Memory B cell (primary cell): ENCODE measurements at regions not wholly inside any gene's neighbourhood (a gene's known extent, or its start where the extent isn't known, plus 50 kb on each side); places are given as distances from the start of the nearest gene placed in this dataset.

ENCODE experiments used
- ATAC-seq: fragments of 150-1000 bp; cut with Tn5 transposase; 2 replicates; pipeline ENCODE4 v1.10.0; 2021; ENCODE audit warnings: low read depth, mild to moderate bottlenecking, moderate library complexity
- DNase-seq, 2 donors: peaks; one replicate each; pipeline ENCODE4 v3.0.0; 2022; ENCODE audit warnings: low spot score in 2 of 2
- H3K27ac Mint-ChIP-seq: one replicate; pipeline ENCODE4 v1.8.0; 2022; ENCODE audit warnings: mild to moderate bottlenecking, moderate library complexity, mixed read lengths
- H3K27me3 Mint-ChIP-seq: one replicate; pipeline ENCODE4 v1.8.0; 2022; ENCODE audit warnings: mixed read lengths
- H3K36me3 Mint-ChIP-seq: one replicate; pipeline ENCODE4 v1.8.0; 2022; ENCODE audit warnings: mild to moderate bottlenecking, mixed read lengths
- H3K4me1 Mint-ChIP-seq: one replicate; pipeline ENCODE4 v1.8.0; 2022; ENCODE audit warnings: mixed read lengths
- H3K4me3 Mint-ChIP-seq: one replicate; pipeline ENCODE4 v1.8.0; 2022; ENCODE audit warnings: mild to moderate bottlenecking, moderate library complexity, mixed read lengths
- H3K9me3 Mint-ChIP-seq: one replicate; pipeline ENCODE4 v1.8.0; 2022; ENCODE audit warnings: mixed read lengths

DNA sequence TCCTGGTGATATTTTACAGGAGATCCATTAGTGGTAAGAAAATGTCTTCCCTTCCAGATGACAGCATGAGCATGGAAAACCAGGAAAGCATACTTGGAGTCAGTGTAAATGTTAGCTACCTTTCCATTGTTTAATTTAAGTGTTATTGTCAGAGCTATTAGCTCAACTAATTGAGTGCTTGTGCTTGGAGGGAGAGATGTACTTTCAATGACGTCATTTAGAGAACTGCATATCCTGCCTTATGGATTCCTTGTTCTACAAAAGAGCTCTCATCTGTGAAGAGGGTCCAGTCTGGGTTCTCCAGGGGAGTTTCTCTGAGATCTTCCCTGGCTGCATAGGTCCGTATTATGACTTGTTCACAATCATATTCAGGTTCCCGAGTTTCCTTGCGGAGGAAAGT is 687.2 kb downstream of the TBL1XR1 start:
- peaks cover 7% of the 10 kb centered on the region for H3K9me3 Mint-ChIP-seq
- no peaks in the 10 kb centered on the region for H3K4me1 Mint-ChIP-seq
- DNase-seq (no peak), ATAC-seq (no peak)
- no peak overlapping the region for H3K4me3 Mint-ChIP-seq
- no peaks in the 10 kb centered on the region for H3K27me3 Mint-ChIP-seq
- H3K27ac Mint-ChIP-seq = no peak overlapping the region
- no peaks in the 10 kb centered on the region for H3K36me3 Mint-ChIP-seq

DNA sequence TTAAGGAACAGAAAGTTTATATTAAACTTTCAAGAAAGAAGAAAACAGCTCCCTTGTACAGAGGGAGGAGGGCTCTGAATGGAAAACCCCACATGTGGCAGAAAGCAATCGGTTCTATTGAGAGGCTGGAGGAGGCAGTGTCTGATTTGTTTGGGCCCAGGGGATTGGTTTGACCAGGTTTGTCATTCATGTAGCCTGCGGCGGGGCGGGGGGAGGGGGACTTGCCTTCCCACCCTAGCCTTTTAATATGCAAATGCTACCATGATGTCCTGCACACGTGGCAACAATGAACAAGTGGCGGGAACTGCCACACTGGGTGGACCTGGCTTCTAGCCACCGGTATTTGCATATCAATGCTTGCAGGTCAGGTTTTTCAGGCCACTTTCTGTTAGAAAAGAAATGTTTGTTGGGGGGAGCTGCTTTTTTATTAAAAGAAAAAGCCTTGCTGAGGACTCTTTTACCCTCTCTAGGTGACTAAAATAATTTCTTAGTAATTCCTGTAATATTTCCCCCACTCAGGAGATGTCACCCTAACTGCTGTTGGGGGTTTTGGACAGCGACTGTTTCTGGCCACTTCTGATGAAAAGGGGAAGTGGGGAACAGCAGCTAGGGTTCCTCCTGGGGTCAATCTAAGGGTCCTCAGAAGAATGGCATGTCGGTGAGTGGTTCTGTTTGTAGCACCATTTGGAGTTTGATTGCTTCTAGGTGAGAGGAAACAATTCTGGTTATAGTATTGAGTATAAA is 691.2 kb downstream of the TBL1XR1 start:
- DNase-seq (no peak), ATAC-seq (no peak)
- H3K27ac Mint-ChIP-seq = no peak overlapping the region
- no peak overlapping the region for H3K4me3 Mint-ChIP-seq
- peaks cover 1% of the 10 kb centered on the region for H3K27me3 Mint-ChIP-seq
- H3K9me3 Mint-ChIP-seq = peaks cover 4% of the 10 kb centered on the region
- no peaks in the 10 kb centered on the region for H3K4me1 Mint-ChIP-seq
- H3K36me3 Mint-ChIP-seq = no peaks in the 10 kb centered on the region

DNA sequence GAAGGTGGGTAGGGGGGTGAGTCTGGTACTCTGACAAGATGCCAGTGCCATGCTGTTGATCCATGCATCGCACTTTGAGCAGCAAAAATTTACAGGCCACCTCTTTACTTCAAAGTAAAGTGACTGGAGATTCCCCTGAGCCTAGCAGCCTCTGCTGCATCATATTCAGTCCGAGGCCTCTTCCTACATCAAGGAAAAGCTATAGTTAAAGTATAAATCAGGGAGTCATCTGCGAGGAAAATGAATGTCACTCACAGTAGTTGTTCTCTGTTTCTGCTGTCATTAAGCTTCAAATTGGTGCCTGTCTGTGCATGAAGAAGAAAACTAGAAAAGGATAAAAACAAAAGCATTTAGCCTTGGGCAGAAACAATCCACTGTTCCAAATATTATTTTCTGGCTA is 706.2 kb downstream of the TBL1XR1 start:
- no peaks in the 10 kb centered on the region for H3K4me1 Mint-ChIP-seq
- peaks cover 2% of the 10 kb centered on the region for H3K9me3 Mint-ChIP-seq
- DNase-seq (no peak), ATAC-seq (no peak)
- H3K27me3 Mint-ChIP-seq = no peaks in the 10 kb centered on the region
- no peak overlapping the region for H3K4me3 Mint-ChIP-seq
- H3K36me3 Mint-ChIP-seq = no peaks in the 10 kb centered on the region
- H3K27ac Mint-ChIP-seq = no peak overlapping the region

DNA sequence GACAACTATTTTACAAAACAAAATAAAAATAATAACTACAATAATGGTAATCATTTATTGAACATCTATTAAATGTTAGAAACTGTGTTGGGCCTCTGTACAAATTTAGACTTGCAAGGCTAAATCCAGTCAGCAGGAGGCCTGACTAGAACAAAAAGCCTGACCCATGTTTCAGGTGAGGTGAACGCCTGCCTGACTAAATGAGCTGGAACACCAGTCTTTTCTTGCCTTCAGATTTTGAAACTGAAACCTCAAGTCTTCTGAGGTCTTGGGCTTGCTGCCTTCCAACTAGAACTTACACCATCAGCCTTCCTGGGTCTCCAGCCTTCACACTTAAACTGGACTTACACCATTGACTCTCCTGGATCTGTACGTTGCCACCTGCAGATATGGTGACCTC is 706.9 kb downstream of the TBL1XR1 start:
- no peak for ATAC-seq
- H3K4me1 Mint-ChIP-seq = no peaks in the 10 kb centered on the region
- no peak overlapping the region for H3K4me3 Mint-ChIP-seq
- no peak overlapping the region for H3K27ac Mint-ChIP-seq
- H3K27me3 Mint-ChIP-seq = no peaks in the 10 kb centered on the region
- H3K36me3 Mint-ChIP-seq = no peaks in the 10 kb centered on the region
- DNase-seq = no peak
- H3K9me3 Mint-ChIP-seq = peaks cover 2% of the 10 kb centered on the region

DNA sequence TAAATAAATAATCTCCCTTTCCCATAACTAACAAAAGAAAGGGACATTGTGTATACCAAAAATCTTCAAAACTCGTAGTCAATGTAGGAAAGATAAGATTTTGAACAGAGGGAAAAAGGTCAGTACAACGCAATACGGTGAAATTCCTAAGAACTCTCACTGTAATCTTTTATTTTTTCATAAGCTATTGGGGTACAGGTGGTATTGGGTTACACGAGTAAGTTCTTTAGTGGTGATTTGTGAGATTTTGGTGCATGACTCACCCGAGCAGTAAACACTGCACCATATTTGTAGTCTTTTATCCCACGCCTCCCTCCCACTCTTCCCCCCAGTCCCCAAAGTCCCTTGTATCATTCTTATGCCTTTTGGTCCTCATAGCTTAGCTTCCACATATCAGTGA is 718.0 kb downstream of the TBL1XR1 start:
- DNase-seq (no peak), ATAC-seq (no peak)
- no peak overlapping the region for H3K4me3 Mint-ChIP-seq
- H3K9me3 Mint-ChIP-seq = peaks cover 5% of the 10 kb centered on the region
- H3K4me1 Mint-ChIP-seq = no peaks in the 10 kb centered on the region
- H3K27me3 Mint-ChIP-seq = no peaks in the 10 kb centered on the region
- H3K36me3 Mint-ChIP-seq = no peaks in the 10 kb centered on the region
- no peak overlapping the region for H3K27ac Mint-ChIP-seq

DNA sequence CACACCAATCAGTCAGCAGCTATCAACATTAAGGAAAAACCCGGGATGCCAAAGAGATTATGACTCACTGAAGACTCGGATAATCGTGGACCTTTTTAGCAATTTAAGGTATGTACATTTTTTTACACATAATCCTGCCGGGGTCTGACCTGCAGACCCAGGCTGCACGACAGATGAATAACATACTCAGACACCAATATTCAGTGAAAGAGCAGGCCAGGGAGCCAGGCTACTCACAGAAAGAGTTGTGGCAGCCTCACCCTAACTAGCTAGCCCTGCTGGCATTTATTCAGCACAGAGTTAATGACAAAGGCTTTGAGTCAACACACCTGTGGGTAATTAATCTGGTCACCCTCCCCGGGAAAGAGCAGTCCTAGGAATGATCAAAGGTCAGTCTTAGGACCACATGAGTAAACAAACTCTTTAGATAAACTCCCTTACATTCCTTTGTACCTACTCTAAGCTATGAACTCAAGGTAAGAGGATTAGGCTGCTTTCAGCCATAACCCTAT is 727.5 kb downstream of the TBL1XR1 start:
- no peak overlapping the region for H3K4me3 Mint-ChIP-seq
- DNase-seq = no peak
- H3K27ac Mint-ChIP-seq = no peak overlapping the region
- ATAC-seq = no peak
- H3K4me1 Mint-ChIP-seq = no peaks in the 10 kb centered on the region
- H3K36me3 Mint-ChIP-seq = no peaks in the 10 kb centered on the region
- no peaks in the 10 kb centered on the region for H3K27me3 Mint-ChIP-seq
- no peaks in the 10 kb centered on the region for H3K9me3 Mint-ChIP-seq

DNA sequence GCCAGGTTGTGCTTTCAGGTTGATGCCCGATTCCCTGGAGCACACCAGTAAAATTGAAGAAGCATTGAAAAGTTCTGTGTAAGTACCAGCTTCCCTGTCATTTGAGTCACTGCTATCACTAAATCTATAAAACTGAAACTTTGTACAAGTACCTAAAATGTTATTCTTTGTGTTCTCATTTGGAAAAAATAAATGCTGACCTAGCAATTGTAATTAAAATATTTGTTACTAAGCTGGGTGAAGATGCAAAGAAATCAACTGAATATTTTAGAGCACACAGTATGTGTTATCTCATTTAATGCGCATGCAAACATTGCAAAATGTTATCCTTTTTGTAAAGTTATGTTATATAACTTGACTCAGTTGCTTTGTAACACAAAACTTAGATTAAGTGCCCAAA is 733.7 kb downstream of the TBL1XR1 start:
- Mint-ChIP-seq H3K9me3 (no peaks in the 10 kb centered on the region), H3K36me3 (no peaks in the 10 kb centered on the region), H3K27ac (no peak overlapping the region), H3K4me1 (no peaks in the 10 kb centered on the region), H3K4me3 (no peak overlapping the region), H3K27me3 (no peaks in the 10 kb centered on the region)
- no peak for DNase-seq
- ATAC-seq = no peak

DNA sequence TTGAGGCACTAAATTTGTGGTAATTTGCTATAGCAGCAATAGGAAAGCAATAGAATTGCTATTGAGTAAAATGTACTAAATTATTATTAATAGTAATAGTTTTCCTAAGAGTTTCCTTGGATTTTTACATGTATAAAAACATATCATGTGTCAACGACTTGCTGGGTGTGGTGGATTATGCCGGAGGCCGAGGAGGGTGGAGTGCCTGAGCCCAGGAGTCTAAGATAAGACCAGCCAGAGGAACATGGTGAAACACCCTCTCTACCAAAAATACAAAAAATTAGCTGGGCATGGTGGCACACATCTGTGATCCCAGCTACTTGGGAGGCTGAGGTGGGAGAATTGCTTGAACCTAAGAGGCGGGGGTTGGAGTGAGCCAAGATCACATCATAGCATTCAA is 749.9 kb downstream of the TBL1XR1 start:
- Mint-ChIP-seq H3K4me3 (no peak overlapping the region), H3K4me1 (no peaks in the 10 kb centered on the region), H3K27me3 (no peaks in the 10 kb centered on the region), H3K27ac (no peak overlapping the region), H3K36me3 (no peaks in the 10 kb centered on the region), H3K9me3 (peaks cover 5% of the 10 kb centered on the region)
- ATAC-seq (no peak), DNase-seq (no peak)

DNA sequence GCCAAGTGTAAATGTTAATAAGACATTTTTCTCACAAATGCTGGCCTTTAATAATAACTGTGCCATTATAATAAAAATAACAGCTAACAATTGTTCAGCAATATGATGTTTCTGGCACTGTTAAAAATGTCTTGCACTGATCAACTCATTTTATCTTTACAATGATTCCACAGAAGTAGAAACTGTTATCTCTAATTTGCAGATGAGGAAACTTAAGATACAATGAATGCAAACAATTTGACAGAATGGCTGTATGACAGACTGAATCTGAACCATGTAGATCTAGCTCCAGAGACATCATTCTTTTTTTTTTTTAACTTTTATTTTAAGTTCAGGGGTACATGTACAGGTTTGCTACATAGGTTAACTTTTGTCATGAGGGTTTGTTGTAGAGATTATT is 755.0 kb downstream of the TBL1XR1 start:
- H3K9me3 Mint-ChIP-seq = peaks cover 6% of the 10 kb centered on the region
- H3K4me1 Mint-ChIP-seq = no peaks in the 10 kb centered on the region
- DNase-seq (no peak), ATAC-seq (no peak)
- no peaks in the 10 kb centered on the region for H3K36me3 Mint-ChIP-seq
- H3K27me3 Mint-ChIP-seq = no peaks in the 10 kb centered on the region
- H3K4me3 Mint-ChIP-seq = no peak overlapping the region
- no peak overlapping the region for H3K27ac Mint-ChIP-seq

DNA sequence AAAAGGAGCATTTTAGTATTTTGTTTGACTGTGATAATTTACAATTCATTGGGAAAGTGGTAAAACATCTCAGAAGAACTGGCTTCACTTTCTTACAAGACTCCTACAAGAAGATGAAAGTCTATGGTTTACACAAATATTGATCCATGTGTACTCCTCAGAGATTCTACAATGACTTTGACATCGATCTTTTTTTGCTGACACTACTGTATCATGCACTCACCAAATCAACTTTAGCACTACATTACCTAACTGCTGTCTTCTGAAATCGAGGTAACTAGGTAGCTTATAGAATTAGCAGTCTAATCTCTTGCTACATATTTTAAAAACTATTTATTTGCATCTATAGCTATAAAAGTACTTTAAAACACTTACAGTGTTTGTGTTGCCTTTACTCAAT is 757.6 kb downstream of the TBL1XR1 start:
- H3K4me3 Mint-ChIP-seq = no peak overlapping the region
- DNase-seq = no peak
- H3K36me3 Mint-ChIP-seq = no peaks in the 10 kb centered on the region
- no peak overlapping the region for H3K27ac Mint-ChIP-seq
- H3K27me3 Mint-ChIP-seq = no peaks in the 10 kb centered on the region
- ATAC-seq = no peak
- peaks cover 6% of the 10 kb centered on the region for H3K9me3 Mint-ChIP-seq
- H3K4me1 Mint-ChIP-seq = no peaks in the 10 kb centered on the region

DNA sequence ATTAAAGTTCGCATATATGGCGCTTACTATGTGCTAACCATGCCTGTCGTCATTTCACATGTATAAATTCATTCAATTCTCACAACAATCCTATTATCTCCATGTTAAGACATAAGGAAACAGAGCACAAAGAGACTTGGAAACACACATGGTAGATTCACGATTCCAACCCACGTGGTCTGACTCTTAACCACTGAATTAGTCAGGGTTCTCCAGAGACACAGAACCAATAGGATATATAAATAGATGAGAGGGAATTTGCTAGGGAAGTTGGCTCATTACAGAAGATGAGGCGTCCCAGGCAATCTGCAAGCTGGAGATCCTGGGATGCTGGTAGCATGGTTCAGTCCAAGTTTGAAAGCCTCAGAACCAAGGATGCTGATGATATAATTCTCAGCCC is 765.3 kb downstream of the TBL1XR1 start:
- Mint-ChIP-seq H3K36me3 (no peaks in the 10 kb centered on the region), H3K4me1 (no peaks in the 10 kb centered on the region), H3K4me3 (no peak overlapping the region), H3K9me3 (peaks cover 2% of the 10 kb centered on the region), H3K27ac (no peak overlapping the region), H3K27me3 (no peaks in the 10 kb centered on the region)
- DNase-seq (no peak), ATAC-seq (no peak)

DNA sequence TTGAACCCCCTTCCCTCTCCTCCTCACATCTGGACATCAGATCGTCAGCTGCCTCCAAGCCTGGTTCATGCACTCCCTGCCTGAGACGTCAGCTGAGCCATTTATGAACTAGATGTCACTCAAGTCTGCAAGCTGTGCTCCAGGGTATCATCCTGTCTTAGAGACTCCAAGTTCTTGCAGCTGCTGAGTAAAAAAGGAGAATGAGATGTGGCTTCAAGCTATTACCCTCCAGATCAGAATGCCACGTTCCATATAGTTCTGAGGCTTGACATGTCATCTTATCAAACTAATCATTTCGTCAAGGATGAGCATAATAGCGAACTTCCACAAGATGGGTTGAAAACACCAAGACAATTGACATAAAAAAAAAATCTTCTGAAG is 766.3 kb downstream of the TBL1XR1 start:
- Mint-ChIP-seq H3K4me3 (no peak overlapping the region), H3K4me1 (no peaks in the 10 kb centered on the region), H3K36me3 (no peaks in the 10 kb centered on the region), H3K27me3 (no peaks in the 10 kb centered on the region), H3K27ac (no peak overlapping the region), H3K9me3 (peaks cover 2% of the 10 kb centered on the region)
- ATAC-seq (no peak), DNase-seq (no peak)

DNA sequence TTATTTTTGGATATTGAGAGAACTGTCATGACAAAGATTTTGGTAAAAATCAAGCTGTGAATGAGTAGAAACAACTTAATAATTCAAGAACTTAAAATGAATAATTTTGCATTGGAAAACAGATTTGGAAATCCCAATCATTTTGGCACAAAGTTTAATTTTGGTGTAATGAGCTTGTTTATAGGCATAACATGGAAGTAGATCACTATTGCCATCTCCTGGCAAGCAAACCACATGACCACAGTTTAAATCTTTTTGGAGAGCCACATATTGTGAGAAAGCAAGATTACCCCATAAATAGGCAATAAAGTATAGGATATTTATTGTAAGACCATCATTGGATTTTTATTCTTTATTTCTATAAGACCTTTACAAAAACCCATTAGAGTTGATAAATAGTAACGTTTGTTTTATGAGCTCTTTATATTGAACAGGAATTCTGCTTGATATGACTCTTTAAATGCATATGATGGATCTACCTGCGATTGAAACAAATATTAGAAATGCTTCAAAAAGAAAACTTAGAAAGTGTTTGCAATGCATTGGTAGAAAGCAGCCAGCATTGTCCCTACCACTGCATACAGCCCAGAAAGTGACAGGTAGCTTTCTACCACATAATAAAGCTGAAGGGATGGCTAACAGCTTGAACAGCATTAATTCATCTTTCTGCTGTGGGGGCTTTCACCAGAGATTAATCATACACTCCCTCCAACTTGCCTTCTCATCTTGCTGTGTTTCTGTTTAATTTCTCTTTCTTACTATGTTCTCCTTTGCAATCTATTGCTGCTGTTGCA is 766.8 kb downstream of the TBL1XR1 start:
- Mint-ChIP-seq H3K4me3 (no peak overlapping the region), H3K27me3 (no peaks in the 10 kb centered on the region), H3K9me3 (peaks cover 2% of the 10 kb centered on the region), H3K4me1 (no peaks in the 10 kb centered on the region), H3K27ac (no peak overlapping the region), H3K36me3 (no peaks in the 10 kb centered on the region)
- no peak for ATAC-seq
- no peak for DNase-seq

DNA sequence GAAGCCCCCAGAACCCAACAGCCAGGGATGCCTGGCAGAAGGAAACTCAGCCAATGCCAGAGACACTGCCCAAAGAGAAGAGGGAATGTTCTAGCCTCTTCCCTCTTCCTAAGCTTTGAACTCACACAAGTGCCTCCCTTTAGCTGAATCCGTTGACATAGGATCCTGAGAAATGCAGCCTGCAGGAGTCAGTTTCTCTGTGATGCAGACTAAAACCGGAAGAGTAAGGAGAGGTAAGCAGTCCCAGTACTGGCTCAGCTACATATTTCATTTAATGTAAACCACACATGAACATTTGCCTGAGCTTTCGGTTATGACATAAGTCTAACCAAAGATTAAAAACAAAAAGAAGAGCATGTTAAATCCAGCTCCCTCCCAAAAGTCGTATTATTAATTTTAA is 768.7 kb downstream of the TBL1XR1 start:
- DNase-seq = no peak
- ATAC-seq = no peak
- Mint-ChIP-seq H3K36me3 (no peaks in the 10 kb centered on the region), H3K9me3 (peaks cover 2% of the 10 kb centered on the region), H3K4me3 (no peak overlapping the region), H3K27me3 (no peaks in the 10 kb centered on the region), H3K4me1 (no peaks in the 10 kb centered on the region), H3K27ac (no peak overlapping the region)

DNA sequence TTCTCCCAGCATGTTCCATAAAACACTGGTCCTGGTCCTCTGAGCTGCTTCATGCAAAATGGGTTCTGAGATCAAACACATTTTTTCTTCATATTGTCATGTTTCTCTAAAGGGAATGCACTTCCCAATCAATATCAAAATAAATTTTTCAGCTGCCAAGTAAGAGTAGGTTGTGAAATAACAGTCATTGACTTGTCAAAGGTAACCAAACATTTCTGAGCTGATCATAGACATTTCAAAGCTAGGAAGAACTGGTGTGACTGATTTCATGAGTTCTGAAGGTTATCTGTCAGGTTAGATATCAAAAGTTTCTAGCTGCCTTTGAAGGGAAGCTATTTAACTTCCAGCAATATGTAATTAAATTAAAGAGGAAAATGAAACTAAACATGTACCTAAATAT is 770.9 kb downstream of the TBL1XR1 start:
- Mint-ChIP-seq H3K9me3 (no peaks in the 10 kb centered on the region), H3K27me3 (no peaks in the 10 kb centered on the region), H3K4me3 (no peak overlapping the region), H3K4me1 (no peaks in the 10 kb centered on the region), H3K27ac (no peak overlapping the region), H3K36me3 (no peaks in the 10 kb centered on the region)
- ATAC-seq = no peak
- no peak for DNase-seq
